Erythroblast (primary cell): ENCODE measurements at regions not wholly inside any gene's neighbourhood (a gene's known extent, or its start where the extent isn't known, plus 50 kb on each side); places are given as distances from the start of the nearest gene placed in this dataset.

Experiments
- GATA1 ChIP-seq: IDR thresholded peaks from 2 replicates; pipeline ENCODE4 v1.6.1; 2011; ENCODE audit warnings: low read depth, mild to moderate bottlenecking, control low read depth, low read length, moderate library complexity
- POLR2A ChIP-seq: IDR thresholded peaks from 2 replicates; pipeline ENCODE4 v1.6.1; 2011; ENCODE audit warnings: mild to moderate bottlenecking, low read length

- TF ChIP-seq POLR2A, result no peak
- TF ChIP-seq GATA1, result no peak
Observed at GRCh38 chr1:239742416-239743109, 349.1 kb upstream of the FMN2 start.
